RWPE2 (cell line): ENCODE measurements at regions not wholly inside any gene's neighbourhood (a gene's known extent, or its start where the extent isn't known, plus 50 kb on each side); places are given as distances from the start of the nearest gene placed in this dataset.

Experiments used
- ATAC-seq: fragments of 200-7000 bp; cut with Tn5 transposase; 3 replicates; pipeline ENCODE4 v1.9.1; 2021; ENCODE audit warnings: low read depth
- DNase-seq: peaks from one replicate; pipeline ENCODE4 v3.0.0-alpha.2; 2020; ENCODE audit warnings: low spot score
- H3K27ac ChIP-seq: fragments of 450-650 bp; 2 replicates; pipeline ENCODE4 v1.5.1; 2017; ENCODE audit warnings: mild to moderate bottlenecking; ENCODE audit not compliant: poor library complexity, severe bottlenecking
- H3K27me3 ChIP-seq: fragments of 250-450 bp; sonication (Bioruptor Pico); 2 replicates; pipeline ENCODE4 v1.5.1; 2021; ENCODE audit warnings: mild to moderate bottlenecking, moderate library complexity; ENCODE audit not compliant: insufficient read depth, poor library complexity, severe bottlenecking
- H3K36me3 ChIP-seq: fragments of 250-450 bp; sonication (Bioruptor Pico); 2 replicates; pipeline ENCODE4 v1.5.1; 2020; ENCODE audit warnings: low read depth, mild to moderate bottlenecking, moderate library complexity
- H3K4me1 ChIP-seq: fragments of 250-450 bp; sonication (Bioruptor Pico); 2 replicates; pipeline ENCODE4 v1.5.1; 2021; ENCODE audit warnings: mild to moderate bottlenecking, moderate library complexity; ENCODE audit not compliant: insufficient read depth, poor library complexity, severe bottlenecking
- H3K4me3 ChIP-seq: fragments of 250-450 bp; sonication (Bioruptor Pico); 2 replicates; pipeline ENCODE4 v1.5.1; 2021; ENCODE audit warnings: mild to moderate bottlenecking, moderate library complexity; ENCODE audit not compliant: severe bottlenecking
- H3K9me3 ChIP-seq: fragments of 250-450 bp; sonication (Bioruptor Pico); 2 replicates; pipeline ENCODE4 v1.5.1; 2021; ENCODE audit warnings: mild to moderate bottlenecking, moderate library complexity; ENCODE audit not compliant: severe bottlenecking
- TF ChIP-seq, protein P1 (sequence below): fragments of 450-650 bp; IDR thresholded peaks from one replicate; pipeline ENCODE4 v1.5.1; 2017; ENCODE audit warnings: mild to moderate bottlenecking, moderate library complexity; ENCODE audit not compliant: poor library complexity, severe bottlenecking

DNA sequence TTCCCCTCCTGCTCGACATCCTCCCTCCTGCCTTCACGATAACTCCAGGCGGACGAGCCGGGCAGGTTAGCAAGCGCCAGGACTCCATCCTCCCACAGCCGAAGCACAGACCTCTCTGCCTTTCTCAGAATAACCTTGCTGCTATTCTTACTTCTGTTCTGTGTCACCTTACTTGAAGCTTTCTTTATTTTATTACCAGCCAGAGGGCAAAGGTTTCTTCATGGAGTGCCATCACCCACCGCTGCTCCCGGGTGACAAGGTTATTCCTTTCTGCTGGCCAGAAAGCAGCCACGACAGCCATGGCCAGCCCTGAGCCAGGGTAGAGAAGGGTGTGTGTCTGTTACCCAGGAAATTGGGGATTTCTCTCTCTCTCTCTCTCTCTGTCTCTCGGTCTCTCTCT is 227.1 kb downstream of the ANAPC1 start:
- Histone ChIP-seq H3K9me3 (no peaks in the 10 kb centered on the region), H3K27ac (no peak overlapping the region), H3K36me3 (no peaks in the 10 kb centered on the region), H3K27me3 (no peaks in the 10 kb centered on the region), H3K4me3 (no peak overlapping the region), H3K4me1 (peaks cover 18% of the 10 kb centered on the region)
- no peak for ATAC-seq
- TF ChIP-seq, protein P1, sequence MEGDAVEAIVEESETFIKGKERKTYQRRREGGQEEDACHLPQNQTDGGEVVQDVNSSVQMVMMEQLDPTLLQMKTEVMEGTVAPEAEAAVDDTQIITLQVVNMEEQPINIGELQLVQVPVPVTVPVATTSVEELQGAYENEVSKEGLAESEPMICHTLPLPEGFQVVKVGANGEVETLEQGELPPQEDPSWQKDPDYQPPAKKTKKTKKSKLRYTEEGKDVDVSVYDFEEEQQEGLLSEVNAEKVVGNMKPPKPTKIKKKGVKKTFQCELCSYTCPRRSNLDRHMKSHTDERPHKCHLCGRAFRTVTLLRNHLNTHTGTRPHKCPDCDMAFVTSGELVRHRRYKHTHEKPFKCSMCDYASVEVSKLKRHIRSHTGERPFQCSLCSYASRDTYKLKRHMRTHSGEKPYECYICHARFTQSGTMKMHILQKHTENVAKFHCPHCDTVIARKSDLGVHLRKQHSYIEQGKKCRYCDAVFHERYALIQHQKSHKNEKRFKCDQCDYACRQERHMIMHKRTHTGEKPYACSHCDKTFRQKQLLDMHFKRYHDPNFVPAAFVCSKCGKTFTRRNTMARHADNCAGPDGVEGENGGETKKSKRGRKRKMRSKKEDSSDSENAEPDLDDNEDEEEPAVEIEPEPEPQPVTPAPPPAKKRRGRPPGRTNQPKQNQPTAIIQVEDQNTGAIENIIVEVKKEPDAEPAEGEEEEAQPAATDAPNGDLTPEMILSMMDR, result no peak
- DNase-seq, result no peak

DNA sequence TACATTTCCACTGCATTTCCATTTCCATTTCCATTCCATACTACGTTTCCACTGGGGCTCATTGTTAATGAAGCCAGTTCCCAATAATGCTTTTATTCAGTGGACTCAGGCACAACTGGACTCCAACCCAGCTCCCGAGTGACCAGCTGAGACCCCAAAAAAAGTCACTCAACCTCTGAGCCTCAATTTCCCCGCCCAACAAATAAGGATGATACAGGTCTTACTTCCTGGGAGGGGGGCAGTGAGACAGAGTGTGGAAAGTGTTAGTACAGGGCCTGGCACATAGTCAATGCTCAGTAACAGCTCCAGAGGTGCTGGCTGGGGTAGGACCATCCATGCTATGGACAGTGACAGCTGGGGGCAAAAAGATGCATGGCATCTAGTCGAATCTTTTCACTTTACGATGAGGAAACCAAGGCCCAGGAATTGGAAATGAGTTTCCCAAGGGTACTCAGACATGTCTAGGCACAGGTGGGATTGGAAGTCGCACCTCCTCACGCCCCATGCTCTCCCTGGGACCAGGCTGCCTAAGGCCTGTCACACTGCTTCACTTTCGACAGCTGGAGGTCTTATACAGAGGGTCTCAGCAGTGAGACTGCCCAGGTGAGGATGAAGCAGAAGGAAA is 226.5 kb downstream of the ANAPC1 start:
- ATAC-seq (no peak), DNase-seq (no peak)
- no peaks in the 10 kb centered on the region for H3K9me3 ChIP-seq
- H3K27me3 ChIP-seq, result no peaks in the 10 kb centered on the region
- H3K4me1 ChIP-seq, result peaks cover 23% of the 10 kb centered on the region
- H3K27ac ChIP-seq, result no peak overlapping the region
- TF ChIP-seq, protein P1, result no peak
- H3K4me3 ChIP-seq, result no peak overlapping the region
- H3K36me3 ChIP-seq, result no peaks in the 10 kb centered on the region

- ATAC-seq (peak; percentile 84), DNase-seq (peak; percentile 84)
- Histone ChIP-seq H3K36me3 (no peaks in the 10 kb centered on the region), H3K4me1 (peaks cover 34% of the 10 kb centered on the region), H3K4me3 (no peak overlapping the region), H3K27me3 (no peaks in the 10 kb centered on the region), H3K9me3 (no peaks in the 10 kb centered on the region), H3K27ac (peak overlapping the region; percentile 82)
- TF ChIP-seq, protein P1, result no peak
Observed at GRCh38 chr2:111659361-111660333, 224.3 kb downstream of the ANAPC1 start.

- Histone ChIP-seq H3K27me3 (no peaks in the 10 kb centered on the region), H3K36me3 (no peaks in the 10 kb centered on the region), H3K4me3 (no peak overlapping the region), H3K9me3 (no peaks in the 10 kb centered on the region), H3K4me1 (peaks cover 34% of the 10 kb centered on the region), H3K27ac (peak overlapping the region; percentile 82)
- TF ChIP-seq, protein P1, result no peak
- DNase-seq (no peak), ATAC-seq (no peak)
Observed at GRCh38 chr2:111660811-111661210, 223.2 kb downstream of the ANAPC1 start.
